ENCODE measurements at regions not wholly inside any gene's neighbourhood (a gene's known extent, or its start where the extent isn't known, plus 50 kb on each side); places are given as distances from the start of the nearest gene placed in this dataset.

DNA sequence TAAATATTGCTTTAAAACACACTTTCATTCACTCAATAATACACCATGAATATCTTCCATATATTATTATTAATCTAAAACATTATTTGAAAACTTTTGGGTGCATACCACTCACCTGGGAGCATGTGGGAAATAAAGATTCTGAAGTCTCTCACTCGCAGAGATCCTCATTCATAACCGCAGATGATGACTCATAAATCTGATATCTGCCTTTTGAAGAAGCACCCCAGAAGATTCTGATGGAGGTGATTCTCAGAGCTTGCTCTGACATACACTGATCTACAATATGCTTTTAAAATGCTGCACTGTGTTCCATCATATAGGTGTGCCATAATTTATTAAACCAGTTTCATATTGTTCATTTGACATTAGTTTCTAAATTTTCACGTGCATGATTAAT, 135.0 kb upstream of the SGK1 start:
- TF ChIP-seq CTCF (IDR thresholded peaks at IDR 0.05): no peak
- no peak for TF ChIP-seq POLR2A (IDR thresholded peaks at IDR 0.05)

Data from right lobe of liver (tissue), 4 donors.